Muscle of arm (tissue), 1 donor: ENCODE measurements at regions not wholly inside any gene's neighbourhood (a gene's known extent, or its start where the extent isn't known, plus 50 kb on each side); places are given as distances from the start of the nearest gene placed in this dataset.
"Not testable (repeated sequence)": the region's sequence is repeated elsewhere in the genome, so short reads cannot be mapped to it uniquely, and the experiment has no call there.

ENCODE experiments used
- DNase-seq: peaks from one replicate; pipeline ENCODE4 v3.0.0-alpha.2; 2013

DNA sequence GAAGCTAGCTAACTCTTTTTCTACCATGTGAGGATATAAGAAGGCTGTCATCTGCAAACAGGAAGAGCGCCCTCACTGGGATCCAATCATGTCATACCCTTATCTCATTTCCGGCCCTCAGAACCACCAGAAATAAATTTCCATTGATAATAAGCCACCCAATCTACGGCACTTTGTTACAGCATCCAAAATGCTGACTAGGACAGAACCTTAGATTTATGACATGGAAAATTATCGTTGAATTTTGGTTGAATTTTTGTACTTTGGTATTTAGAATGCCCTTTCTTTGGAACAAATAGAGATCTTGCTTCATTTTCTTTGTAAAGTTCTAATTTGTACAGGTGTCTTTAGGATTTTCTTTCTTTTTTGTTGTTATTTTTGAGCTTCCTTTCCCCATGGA lies 53.3 kb upstream of the CYLC2 start:
- DNase-seq: no peak

DNA sequence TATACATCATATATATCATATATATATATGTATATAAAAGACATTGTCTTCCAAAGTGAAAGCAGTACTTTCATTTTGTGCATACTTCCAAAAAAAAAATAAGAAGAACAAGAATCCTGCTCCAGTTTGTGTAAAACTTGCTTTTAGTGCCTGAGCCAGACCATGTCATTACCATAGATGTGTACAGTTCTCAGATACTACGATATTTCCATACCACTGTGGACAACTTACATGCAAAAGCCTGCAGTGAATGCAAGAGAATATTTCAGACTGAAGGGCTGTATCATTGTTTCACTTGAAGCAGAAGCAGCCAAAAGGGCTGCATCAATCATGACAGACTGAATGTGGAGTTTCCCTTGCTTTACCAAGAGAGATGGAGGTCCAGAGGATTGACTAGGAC lies 72.6 kb upstream of the CYLC2 start:
- no peak for DNase-seq

DNA sequence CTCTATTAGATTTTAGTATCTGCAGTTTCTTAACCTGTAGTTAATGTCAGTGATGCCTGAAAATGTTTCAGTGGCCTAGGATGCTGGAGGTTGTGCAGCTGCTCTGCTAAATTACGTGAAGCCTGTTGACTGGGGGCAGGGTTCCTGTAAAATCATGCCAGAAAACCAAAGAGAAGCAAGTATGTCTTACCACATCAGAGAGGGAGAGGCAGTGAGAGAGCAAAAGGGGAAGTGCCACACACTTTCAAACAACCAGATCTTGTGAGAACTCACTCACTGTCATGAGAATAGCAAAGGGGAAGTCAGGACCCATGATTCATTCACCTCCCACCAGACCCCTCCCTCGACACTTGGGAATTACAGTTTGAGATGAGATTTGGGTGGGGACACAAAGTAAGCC lies 83.9 kb upstream of the CYLC2 start:
- DNase-seq: no peak

DNA sequence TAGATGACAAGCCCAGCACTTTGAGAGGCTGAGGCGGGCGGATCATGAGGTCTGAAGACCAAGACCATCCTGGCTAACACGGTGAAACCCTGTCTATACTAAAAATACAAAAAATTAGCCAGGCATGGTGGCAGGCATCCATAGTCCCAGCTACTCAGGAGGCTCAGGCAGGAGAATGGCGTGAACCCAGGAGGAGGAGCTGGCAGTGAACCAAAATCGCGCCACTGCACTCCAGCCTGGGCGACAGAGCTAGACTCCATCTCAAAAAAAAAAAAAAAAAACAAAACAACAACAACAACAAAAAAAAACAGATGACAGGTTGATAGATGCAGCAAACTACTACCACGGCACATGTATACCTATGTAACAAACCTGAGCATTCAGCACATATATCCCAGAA lies 89.3 kb upstream of the CYLC2 start:
- DNase-seq: not testable (repeated sequence)

DNA sequence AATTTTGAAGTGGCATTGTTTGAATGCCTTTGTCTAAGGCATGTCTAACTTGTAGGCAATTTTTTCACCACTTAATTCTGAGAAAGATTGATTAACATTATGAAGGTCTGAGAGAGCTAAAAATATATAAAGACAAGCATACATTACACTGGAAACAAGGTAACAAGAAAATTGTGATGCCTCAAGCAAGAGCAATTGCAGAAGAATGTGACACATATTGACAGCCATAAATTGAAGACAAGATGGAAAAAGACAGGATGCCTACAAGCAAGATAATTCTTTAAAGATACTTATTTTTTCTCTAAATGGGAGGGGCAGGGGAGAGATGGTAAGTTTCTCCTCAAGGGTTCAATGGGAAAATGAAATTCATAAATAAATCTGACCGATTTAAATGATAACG lies 103.1 kb upstream of the CYLC2 start:
- DNase-seq: no peak

DNA sequence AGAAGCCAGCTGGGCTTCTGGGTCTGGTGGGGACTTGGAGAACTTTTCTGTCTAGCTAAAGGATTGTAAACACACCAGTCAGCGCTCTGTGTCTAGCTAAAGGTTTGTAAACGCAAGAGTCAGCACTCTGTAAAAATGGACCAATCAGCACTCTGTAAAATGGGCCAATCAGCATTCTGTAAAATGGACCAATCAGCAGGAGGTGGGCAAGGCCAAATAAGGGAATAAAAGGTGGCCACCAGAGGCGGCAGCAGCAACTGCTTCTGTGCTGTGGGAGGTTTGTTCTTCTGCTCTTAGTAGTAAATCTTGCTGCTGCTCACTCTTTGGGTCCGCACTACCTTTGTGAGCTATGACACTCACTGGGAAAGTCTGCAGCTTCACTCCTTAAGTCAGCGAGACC lies 106.4 kb upstream of the CYLC2 start:
- not testable (repeated sequence) for DNase-seq

DNA sequence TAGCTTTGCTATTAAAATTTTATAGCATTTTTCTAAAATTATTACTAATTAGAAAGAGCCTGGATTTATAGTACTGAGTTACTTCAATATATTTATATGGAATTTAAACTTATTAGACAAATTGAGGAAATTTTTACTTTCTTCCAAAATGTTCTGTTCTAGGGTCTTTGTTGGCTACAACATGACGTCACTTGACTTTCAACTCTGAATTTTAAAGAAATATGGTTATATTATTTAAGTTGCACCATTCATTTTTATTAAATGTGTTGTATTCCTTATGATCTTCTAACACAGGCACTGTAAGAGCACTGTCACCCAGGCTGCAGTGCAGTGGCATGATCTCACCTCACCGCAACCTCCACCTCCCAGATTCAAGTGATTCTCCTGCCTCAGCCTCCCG lies 119.4 kb upstream of the CYLC2 start:
- no peak for DNase-seq

DNA sequence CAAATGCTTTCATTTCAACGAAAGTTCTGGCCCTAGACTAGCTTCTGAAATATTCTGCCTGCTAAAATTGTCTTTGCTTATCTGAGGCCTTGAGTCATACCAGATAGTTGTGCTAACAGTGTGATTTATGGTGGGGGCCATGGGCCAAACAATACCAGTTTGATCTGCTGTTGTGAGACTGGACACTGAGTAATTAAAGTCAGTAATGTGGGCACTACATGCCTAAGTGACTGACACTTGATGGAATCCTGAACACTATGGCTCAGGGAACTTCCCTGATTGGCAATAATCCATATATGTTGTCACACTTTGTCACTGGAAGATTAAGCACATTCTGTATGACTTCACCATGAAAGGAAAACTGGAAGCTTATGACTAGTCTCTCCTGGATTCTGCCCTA lies 127.6 kb upstream of the CYLC2 start:
- no peak for DNase-seq

DNA sequence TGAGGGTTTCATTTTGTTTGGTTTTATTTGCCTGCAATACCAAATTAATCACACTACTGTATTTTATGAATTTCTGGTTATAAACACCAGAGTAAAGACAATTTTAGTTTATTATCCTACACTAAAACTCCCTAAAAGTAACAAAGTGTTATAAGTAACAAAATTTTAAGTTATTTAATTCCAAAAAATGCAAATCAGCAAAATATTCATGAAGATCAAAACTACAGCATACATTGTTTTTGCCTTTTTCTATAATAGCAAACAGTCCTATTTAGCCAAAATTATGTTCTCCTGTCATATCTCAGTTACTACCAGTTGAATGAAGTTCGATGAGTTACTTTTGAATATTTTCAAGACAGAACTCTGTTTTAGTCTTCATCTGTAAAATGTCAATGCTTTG lies 132.7 kb upstream of the CYLC2 start:
- DNase-seq: no peak

DNA sequence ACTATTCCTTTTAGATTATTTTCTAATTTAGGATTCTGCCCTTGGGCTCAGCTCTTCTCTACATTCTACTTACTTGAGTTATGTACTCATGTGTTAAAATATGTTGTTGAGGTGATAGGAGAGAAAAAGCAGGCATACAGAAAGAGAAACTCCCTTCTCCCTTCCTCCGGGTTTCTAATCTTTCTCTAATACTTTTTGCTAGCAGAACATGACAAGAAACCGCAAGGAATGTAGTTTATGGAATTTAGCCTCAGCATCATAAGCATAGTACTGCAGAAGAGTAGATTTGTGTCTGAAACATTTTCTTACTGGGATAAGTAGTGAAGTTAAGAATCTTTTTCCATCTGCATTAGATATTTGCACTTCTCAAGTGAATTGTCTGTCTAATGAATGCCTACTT lies 139.5 kb upstream of the CYLC2 start:
- no peak for DNase-seq

DNA sequence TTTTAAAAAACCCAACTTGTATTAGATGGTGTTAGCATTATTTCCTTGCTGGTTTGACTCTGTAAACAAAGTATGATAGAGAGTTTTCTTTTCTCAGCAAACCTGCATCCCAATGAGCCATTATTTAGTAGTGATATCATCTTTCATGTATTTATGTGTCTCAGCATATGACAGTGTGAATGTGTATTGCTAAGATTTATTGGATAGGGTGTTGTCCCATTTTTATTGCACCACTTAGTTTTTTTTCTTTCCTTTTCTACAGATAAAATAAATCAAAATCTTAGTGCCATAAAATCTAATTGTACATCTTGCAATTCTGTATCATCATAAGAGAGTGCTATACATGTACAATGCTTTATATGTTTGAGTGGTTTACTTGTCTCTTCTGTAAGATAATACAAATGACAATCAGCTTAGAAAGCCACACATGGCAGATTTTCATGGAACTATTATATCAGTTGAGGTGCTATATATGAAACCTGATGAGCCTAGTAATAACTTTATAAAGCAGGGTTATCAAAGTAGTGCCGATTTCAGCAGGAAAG lies 149.2 kb upstream of the CYLC2 start:
- DNase-seq: no peak

DNA sequence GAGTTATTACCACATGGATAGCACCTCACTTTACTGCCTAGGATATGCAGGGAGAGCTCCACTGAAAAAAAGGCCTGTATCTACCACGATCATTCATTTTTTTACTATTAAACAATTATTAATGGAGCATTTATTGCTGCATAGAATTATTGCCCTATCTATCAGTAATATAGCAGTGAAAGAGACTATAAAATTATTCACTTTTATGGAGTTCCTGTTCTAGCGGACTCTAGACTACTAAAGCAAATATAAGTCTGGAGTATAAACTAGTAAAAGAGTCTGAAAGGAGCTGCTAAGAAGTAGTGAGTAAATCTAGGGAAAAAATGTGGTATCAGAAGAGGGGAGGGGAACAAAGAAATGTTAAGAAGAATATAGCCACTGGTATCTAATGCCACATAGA lies 150.4 kb upstream of the CYLC2 start:
- no peak for DNase-seq

DNA sequence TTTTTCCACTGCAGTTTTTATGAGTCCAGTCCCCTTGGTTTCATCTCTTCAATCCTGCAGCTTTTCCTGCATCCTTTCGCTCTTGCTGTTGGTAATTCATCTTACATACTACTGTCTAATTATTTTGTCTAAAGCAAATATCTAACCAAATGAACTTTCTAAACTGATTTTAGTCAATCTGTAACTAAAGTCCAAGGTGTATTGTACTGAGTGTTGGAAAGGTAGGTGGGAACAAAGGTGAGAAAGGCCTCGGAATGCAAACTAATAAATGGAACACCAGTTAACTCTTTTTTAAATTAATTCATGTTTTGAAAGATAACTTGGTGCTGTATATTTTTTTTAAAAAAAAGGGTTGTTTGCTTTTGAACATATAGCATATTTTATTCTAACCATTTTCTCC lies 152.7 kb upstream of the CYLC2 start:
- no peak for DNase-seq

DNA sequence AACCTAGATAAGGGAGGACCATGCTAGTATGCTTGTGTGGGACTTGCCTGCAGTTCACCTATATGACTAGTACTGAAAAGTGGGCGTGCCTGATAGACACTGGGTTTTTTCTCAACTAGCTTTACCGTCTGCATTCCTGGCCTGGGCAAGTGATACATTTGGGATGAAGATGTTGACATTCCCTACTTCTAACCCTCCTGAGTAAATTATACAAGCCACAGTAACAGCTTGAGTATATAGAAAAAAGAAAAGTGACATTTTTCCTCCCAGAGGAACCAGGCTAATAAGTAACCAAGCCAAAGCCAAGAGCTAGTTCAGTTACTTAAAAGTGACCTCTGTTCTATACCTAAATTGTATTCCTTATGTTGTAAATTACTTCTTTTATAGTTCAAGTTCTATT lies 153.8 kb upstream of the CYLC2 start:
- DNase-seq: no peak

DNA sequence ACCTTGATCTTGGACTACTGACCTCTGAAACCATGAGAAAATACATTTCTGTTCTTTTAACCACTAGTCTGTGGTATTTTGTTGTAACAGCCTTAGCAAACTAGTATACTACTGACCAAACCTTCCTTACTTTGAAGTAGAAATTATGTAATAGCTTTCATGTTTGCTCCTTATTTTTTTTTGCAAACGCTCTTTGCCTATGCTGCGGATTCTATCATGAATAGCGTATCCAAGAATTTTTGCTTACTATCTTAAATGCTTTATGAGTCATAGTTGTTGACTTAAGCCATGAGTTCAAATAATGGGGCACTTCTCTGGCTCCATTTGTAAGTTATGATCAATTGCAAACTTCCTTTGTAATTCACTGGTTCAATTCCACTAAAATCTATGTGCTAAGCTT lies 154.8 kb upstream of the CYLC2 start:
- no peak for DNase-seq

DNA sequence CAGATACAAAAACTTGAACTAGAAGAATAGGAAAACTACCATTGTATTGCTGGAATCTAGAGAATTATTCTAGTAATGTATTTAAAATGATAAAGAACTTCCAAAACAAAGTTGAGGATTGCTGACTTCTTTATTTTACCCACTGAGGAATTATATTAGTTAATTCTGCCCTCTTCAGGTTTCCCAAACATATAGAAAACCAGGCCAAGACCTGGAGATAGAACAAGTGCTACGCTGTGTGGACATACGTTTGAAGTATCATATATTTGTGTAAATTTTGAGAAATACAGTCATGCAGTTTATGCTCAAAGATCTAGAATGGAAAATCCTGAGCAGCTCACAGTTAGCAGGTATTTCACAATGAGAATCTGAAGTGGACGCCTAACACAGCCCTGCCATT lies 162.3 kb upstream of the CYLC2 start:
- DNase-seq: no peak

DNA sequence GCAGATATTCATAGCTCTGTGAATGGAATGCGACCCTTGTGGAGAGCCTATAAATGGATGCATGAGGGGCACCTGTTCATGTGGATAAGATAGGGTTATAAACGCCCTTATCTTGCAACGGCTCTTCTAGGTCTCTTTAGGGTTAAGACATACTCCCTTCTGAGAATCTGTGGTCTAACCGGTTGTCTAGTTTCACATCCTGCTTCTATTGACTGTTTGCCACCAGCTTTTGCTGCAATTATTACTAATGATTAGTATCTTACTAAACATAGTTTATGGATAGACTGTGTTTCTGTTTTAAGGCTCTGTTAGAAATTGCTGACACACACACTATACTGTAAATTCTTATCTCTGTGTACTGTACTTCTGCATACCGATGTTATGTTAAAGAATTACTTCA lies 198.9 kb upstream of the CYLC2 start:
- DNase-seq: no peak

DNA sequence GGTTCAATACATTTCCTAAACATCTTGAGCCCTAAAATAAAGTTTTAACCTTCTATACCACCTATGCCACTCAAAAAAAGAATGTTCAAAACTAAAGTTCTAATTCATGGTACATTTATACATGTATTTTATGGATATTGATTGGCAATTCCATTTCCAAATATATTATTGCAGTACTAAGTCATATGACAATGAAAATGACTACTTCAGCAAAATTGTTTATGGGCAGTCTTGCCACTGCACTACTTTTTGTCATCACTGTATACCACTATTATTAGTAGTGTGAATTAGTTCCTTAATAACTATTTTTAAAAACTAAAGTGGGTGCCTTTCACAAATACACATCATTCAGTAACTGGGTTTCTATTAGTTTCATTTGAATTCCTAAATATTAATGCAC lies 199.6 kb upstream of the CYLC2 start:
- DNase-seq: no peak

DNA sequence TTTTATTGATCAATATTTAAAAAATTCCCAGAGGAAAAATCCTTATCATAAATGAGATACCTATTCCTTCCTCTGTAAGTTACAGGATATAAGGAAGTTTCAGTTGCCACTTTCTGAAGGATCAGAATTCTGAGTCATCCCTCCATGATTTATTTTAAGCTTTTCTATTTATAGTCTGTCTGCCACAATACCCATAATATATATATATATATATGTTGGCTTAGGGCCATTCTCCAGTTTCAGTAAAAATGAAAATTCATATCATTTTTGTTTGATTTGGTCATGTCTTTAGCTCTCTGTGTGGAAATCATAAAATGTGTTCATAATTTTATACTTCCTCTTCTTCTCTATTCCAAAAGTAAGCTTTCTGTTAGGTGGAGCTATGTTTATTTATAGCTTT lies 215.8 kb upstream of the CYLC2 start:
- DNase-seq: no peak

DNA sequence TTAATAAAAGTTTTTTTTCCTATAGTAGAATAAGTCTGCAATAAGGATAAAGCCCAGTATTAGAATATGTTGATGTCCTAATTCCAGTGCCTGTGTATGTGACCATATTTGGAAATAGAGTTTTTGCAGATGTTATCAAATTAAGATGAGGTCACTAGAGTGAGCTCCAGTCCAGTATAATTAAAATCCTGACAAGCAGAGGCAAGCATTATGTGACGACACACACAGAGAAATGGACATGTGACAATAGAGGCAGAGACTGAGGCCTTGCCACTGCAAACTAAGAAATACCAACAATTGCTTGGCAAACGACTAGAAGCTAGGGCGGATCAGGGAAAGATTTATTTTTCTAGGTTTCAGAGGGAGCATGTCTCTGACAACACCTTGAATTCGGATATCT lies 216.4 kb upstream of the CYLC2 start:
- DNase-seq: no peak

DNA sequence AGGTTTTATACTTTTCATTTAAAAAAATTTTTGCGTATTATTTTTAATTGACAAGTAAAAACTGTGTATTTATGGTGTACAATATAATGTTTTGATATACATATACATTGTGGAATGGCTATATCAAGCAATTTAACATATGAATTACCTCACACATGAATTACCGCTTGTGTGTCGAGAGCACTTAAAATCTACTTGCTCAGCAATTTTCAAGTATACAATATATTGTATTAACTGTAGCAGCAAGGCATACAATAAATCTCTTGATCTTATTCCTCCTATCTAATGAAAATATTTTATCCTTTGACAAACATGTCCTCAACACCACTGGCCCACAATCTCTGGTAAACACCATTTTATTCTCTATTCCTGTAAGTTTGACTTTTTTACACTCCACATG lies 224.4 kb upstream of the CYLC2 start:
- DNase-seq: no peak

DNA sequence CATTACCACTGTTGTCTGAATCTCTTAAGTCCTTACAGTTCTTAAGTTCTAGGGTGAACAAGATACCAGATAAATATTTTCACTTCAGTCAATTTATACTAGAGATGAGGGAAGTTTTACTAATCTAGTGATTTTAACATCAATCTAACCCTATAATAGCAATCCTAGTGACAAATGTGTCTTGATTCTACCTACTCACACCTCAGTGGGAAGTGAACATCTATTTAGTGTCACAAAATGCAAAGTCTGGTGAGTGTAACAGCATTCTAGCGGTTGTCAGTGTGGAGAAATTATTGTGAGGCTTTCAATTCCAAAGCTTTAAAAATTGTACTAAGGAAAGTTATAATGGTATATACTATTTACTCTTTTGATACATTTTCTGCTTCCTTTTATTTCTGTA lies 225.8 kb upstream of the CYLC2 start:
- DNase-seq: no peak

DNA sequence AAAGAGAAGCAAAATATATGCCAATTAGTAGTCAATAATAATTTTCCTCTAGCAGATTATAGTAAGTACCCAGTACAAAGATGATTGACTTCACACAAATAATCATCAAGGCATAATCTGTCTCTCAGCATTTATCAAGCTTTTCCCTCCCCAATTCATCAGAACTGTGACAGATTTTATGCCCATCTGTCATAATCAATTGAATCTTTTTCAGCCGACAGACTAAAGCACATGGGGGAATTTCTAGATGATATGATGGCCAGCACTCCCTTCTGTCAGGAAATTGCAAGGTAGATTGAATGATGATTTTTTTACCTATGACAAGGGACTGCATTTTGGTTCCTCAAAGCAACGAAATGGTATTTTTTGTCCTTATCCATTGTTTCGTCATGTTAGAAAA lies 227.1 kb upstream of the CYLC2 start:
- no peak for DNase-seq

DNA sequence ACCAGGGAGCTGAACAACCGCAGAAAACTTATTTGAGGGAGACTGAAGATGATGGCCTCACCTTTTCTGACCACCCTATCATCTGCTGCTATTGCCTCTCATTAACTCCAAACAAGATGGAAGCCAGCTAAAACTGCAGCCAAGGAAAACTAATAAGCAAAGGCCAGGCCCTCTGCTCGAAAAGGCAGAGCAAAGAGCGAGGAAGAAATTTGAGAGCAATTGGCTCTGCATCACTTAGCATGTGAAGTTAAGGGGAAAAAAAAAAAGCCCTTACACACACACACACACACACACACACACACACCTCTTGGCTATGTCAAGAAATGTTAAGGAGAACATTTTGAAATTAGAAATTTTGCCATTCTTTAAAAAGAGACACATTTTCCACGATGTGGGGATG lies 228.1 kb upstream of the CYLC2 start:
- DNase-seq: no peak

DNA sequence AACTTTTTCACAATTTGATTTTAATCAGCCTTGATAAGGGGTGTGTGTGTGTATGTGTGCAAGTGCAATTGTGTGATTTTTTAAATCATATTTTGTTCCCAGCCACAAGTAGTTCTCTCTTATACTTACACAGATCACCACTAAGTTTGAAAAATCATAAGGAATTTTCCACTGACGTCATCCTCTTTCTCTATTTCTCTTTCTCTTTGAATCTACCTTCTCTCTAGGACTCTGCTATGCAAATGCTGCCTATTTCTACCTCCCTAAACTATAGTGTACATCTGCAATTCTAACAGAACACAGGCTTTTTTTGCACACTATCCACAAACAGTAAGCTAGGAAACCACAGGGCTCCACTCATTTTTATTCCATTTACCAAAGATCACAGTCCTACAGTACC lies 254.6 kb upstream of the CYLC2 start:
- no peak for DNase-seq
